Panc1 (cell line): ENCODE measurements at regions not wholly inside any gene's neighbourhood (a gene's known extent, or its start where the extent isn't known, plus 50 kb on each side); places are given as distances from the start of the nearest gene placed in this dataset.

Source experiments
- CTCF ChIP-seq: fragments of 450-650 bp; IDR thresholded peaks from 2 replicates; pipeline ENCODE4 v1.5.1; 2017; ENCODE audit warnings: mild to moderate bottlenecking
- POLR2AphosphoS5 ChIP-seq: IDR thresholded peaks from 2 replicates; pipeline ENCODE4 v1.6.1; 2012; ENCODE audit warnings: mild to moderate bottlenecking, low read depth, low read length, moderate library complexity
- REST ChIP-seq, 2 experiments: IDR thresholded peaks; 2 replicates each; pipeline ENCODE4 v1.6.1; 2011 to 2012; ENCODE audit warnings: low read depth in 2 of 2, control low read depth in 1 of 2, low read length in 1 of 2, mild to moderate bottlenecking in 1 of 2, moderate library complexity in 1 of 2; ENCODE audit not compliant: insufficient read depth in 1 of 2

DNA sequence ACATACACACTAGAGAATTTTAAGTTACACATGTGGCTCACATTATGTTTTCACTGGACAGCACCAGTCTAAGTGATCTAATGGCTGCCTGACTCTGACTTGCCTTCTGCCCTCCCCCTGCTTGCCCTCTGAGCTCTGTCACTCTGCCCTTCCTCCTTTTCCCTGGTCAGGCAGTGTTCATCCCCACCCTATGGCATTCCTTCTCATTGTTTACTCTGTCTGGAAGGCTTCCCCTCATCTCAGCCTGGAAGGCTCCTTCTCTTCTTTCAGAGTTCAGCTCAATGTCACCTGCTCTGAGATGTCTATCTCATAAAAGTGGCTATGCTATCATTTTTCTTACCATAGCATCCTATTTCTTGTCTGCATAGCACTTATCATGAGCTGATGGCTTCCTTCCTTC lies 305.7 kb downstream of the BMPER start:
- TF ChIP-seq POLR2AphosphoS5 (no peak), CTCF (no peak), REST (IDR thresholded peaks at IDR 0.05; ENCODE audit: insufficient read depth in 1 of 2, low read depth in 2 of 2, low read length in 1 of 2) (no peak)
